ENCODE measurements at regions not wholly inside any gene's neighbourhood (a gene's known extent, or its start where the extent isn't known, plus 50 kb on each side); places are given as distances from the start of the nearest gene placed in this dataset.

DNA sequence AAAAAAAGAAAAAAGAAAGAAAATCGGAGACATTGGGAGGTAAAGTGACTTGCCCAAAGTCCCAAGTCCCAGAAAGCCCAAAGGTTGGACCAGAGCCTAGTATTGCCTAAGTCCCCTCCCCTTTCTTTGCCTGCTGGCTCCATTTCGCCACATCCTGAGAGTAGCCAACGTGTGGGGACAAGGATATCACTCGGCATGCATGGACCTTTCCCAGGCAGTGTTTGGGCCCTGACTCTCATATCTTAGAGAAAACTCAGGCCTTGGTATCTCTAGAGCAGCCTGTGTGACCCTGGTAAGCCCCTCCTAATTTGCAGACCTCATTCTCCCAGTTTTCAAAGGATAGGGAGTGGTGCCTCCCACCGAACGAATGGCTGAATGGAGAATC lies 294.2 kb upstream of the ZMIZ1 start:
- no peak for DNase-seq (ENCODE audit: low read depth in 4 of 4, low spot score in 1 of 4)

DNA sequence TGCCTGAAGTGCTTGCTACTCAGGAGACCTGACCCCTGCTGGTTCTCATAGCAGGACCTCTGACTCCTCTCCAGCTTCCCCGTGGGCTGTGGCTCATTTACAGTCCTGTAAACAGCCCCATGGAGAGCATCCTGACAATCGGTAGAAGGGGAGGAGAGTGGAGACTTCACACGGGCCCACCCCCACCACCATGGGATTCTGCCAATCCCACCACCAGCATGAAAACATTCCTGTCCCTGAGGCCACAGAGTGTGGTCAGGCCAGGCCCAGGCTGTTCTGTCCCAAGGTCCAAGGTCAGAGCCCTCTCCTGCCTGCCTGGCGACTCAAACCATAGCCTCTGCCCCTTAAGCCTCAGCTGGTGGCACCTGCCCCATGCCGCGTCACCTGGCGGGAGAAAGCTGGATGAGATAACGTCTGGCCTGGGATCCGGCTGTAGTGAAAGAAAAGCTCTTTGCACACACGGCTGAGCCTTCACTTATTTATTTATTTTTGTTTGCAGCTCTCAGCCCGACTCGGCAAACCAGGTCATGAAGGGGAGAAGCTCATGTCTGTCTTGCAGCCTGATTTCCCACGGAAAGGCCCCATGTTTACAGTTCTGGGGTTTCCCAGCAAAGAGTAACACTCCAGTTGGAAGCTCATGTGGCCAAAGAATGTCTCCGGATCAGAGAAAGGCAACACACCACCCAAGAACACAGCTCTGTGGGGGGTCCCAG lies 293.6 kb upstream of the ZMIZ1 start:
- no peak for DNase-seq (ENCODE audit: low read depth in 4 of 4, low spot score in 1 of 4)

DNA sequence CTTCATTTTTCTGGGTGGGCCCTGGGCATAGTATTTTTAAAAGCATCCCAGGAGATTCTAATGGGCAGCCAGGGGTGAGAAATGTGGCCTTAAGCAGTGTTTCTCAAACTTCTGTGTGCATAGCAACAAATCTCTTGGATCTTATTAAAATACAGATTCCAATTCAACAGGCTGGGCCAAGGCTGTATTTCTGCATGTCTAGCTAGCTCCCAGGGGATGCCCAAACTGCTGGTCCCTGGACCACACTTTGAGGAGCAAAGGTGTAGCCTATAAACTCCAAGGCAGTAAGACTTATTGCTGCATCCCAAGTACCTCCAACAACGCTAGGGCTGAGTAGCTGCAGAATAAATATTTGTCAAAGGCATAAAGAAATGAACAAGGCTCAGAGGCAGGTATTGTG lies 292.9 kb upstream of the ZMIZ1 start:
- no peak for DNase-seq (ENCODE audit: low read depth in 4 of 4, low spot score in 1 of 4)

DNA sequence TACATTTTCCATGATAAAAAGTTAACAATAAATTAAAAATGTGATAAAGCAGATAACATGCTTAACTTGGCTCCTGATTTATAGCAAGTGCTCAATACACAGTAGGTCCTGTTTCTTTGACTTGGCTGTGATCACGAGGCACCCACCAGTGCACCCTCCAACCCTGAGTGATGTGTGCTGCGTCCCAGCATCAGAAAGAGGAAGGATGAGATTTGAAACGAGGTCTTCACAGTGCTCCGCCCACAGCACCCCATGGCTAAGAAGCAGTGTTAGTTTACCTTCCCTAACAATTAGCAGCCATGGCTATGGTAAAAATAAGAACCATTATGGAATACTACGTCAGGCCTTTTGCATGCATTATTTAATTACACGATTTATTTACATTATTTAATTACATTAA lies 292.0 kb upstream of the ZMIZ1 start:
- DNase-seq (ENCODE audit: low read depth in 4 of 4, low spot score in 1 of 4): no peak

DNA sequence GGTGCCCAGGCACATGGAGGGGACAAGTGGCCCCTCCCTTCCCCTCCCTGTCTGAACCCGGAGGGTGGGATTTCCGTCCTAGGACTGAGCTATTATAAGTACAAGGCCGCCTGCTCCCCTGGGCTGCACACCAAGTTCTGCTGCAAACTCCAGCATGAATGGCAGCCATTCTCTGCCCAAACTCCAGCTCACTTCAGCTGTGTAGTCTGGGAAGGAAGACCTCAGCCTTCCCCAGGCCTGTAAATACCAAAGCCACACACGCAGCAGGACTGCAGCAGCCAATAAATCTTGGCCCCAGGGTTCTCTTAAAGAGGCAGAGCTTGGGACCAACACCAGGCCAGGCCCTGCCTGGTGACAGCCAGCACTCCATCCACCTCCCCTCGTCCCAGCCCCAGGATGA lies 291.3 kb upstream of the ZMIZ1 start:
- DNase-seq (ENCODE audit: low read depth in 4 of 4, low spot score in 1 of 4): no peak

DNA sequence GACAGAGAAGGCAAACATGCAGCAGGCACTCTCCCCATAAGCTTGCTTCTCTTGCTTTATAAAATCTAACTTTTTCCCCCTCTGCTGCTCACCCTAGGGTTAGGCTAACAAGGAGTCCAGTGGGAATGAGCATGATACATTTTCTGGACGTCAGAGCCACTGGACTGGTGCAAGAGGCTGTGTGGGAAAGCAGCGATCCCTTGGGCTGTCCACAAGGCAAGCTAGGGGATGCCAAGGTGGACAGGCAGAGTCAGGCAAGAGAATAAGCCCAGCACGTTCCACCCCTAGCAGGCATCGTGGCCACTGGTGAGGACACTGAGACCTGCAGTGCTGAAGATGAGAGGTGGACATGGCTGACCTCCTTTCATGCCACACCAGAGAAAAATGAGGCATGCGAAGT lies 290.9 kb upstream of the ZMIZ1 start:
- DNase-seq (ENCODE audit: low read depth in 4 of 4, low spot score in 1 of 4): no peak

DNA sequence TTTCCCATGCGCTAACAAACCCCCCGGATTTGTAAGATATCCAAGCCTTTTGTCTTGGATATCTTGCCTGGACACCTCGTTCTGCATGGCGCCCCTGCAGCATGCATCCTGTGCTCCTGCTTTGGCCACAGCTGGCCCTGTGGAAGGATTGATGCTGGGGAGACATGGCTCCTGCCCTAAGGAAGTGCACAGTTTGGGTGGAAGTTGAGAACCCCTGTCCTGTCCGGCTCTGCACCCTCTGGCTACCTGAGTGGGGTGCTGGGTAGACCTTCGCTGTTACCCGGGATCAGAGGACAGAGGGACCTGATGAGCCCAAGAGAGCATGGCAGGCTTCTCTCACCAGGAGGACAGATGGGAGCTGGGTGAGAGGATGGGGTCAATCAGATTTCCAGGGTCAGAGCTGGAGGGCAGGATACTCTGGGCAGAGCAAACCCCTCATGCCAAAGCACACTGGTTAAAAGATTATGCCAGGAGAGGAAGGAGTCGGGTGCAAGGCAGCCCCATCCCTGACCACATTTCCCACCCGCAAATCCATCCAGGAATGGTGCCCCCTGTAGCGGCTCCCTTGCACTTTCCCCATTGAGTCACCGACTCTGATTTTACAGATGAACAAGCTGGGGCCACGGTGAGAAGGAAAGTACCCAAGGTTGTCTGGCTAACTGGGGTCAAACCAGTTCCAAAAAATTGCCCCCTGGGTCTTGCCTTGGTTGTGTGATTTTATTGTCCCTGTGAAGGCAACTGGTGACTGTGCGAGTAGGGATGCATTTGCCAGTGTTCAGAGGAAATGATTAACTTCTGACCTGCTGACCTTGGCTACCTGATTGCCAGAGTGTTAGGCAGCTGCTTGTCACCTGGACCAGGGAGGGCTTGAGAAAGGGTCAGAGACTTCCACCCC lies 290.1 kb upstream of the ZMIZ1 start:
- DNase-seq (ENCODE audit: low read depth in 4 of 4, low spot score in 1 of 4): no peak

DNA sequence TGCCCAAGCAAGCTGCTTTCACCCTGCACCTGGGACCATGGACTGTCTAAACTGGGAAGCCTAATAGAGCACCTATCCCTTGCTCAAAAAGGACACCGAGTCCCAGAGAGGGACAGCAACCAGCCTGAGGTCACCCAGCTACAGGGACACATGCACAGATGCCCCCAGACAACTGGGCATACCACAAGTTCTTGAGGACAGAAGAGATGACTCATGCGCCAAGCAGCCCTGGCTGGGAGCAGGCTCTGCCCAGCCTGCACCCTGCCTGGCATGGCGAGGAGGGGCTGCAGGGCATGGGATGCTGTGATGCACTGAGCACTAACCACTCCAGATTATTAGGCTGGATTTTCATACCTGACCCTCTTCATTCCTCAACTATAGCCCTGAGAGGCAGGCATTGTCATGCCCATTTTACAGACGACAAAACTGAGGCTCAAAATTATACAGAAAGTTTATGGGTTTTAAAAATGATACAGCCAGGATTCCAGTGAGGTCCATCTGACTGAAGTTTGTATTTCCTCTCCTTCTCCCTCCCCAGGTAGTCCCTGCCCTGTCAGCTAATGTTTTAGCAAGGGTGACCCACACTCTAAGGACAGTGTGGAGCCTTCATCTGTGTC lies 289.3 kb upstream of the ZMIZ1 start:
- DNase-seq (ENCODE audit: low read depth in 4 of 4, low spot score in 1 of 4): no peak

DNA sequence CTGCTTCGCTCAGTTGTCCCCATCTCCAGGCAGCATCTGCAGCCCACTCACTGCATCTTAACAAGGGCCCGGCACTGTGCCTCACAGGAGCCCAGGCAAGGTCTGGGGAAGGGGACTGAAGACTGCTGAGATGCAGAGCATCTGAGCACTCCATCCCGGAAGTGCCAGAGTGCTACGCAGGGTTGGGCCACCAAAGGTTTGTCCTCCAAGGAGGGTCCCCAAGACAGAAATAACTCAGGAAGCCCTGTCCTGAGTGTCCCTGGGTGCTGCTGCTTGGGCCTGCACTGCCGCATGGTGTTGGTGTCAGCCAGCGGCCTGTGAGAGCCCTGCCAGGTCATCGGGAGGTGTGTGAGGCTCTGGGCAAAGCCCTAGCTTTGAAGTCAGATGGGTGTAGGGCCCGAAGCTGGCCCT lies 288.2 kb upstream of the ZMIZ1 start:
- no peak for DNase-seq (ENCODE audit: low read depth in 4 of 4, low spot score in 1 of 4)

DNA sequence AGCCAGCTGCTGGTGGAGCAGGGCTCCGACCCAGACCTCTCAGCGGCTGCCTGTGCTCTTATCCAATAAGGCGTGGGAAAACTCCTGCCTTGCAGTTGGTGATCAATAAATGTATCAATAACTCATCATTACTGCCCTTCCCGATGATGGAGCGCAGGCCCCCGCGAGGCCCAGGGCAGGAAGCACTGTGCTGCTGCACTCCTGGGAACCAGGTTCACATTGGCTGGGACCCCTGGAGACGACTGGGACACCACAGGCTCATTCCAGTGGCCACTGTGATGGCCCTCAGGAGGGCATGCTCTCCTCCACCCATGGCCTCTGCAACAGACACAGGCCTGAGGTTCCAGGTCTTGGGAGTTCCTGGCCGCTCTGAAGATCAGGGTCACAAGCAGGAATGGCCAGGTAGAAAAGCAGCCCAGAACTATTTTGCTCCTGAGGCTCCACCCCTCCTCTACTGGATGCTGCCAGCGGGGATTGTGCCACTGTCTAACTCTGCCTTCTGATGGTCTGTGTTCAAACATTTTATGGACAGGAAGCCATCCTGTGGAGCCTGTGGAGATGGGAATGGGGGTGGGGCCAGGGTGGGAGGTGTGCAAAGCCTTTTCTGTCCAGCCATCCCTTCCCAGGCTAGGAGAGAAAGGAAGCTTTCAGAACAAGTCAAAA lies 287.4 kb upstream of the ZMIZ1 start:
- DNase-seq (ENCODE audit: low read depth in 4 of 4, low spot score in 1 of 4): no peak

DNA sequence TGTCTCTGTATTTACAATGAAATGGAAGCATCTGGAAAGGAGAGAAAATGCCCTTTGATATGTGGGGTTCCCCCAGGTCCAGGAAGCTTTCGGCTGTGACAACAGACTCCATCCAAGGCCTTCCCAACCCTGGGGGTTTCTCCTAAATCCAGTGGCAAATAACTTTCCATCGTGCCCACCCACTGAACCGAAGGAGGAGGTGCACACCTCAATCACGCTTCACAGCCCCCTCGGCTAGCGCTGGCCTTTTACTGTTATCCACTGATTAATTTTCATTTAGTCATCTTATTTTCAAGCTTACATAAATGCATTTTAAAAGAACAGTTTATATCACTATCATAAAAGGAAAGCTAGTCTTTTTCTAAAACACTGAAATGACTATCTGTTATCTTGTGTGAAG lies 286.8 kb upstream of the ZMIZ1 start:
- no peak for DNase-seq (ENCODE audit: low read depth in 4 of 4, low spot score in 1 of 4)

DNA sequence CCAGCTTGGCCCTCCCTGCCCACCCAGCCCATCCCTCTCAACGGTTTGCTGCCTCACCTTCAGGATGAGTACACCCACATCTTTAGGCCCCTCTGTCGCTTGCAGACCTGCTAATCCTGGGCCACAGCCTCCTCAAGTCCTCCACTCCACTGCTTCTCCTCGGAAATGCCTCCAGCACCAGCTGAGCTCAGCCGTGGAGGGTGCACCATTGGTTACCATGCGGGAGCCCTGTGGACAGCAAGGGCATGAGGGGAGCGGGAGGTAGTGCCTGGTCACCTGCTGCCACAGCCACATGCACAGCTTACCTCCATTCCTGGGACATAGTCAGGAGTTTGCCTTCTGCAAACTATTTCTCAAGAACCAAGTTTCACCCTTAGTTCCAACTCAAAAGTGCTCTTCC lies 286.3 kb upstream of the ZMIZ1 start:
- DNase-seq (ENCODE audit: low read depth in 4 of 4, low spot score in 1 of 4): no peak

DNA sequence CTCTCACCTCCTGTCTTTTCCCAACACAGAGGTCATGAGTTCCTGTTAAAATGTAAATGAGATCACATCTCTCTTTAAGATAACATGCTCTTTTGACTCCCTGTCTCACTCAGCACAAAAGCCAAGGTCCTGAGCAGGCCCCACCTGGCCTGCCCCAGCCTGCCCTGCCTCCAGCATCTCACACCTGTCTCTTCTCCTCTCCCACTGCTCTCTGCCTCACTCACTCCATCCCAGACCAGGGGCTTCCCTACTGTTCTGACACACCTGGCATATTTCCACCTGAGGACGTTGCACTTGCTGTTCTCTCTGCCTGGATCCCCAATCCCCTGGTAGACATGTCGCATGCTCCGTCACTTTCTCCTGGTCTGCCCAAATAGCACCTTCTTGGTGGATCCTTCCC lies 285.0 kb upstream of the ZMIZ1 start:
- no peak for DNase-seq (ENCODE audit: low read depth in 4 of 4, low spot score in 1 of 4)

DNA sequence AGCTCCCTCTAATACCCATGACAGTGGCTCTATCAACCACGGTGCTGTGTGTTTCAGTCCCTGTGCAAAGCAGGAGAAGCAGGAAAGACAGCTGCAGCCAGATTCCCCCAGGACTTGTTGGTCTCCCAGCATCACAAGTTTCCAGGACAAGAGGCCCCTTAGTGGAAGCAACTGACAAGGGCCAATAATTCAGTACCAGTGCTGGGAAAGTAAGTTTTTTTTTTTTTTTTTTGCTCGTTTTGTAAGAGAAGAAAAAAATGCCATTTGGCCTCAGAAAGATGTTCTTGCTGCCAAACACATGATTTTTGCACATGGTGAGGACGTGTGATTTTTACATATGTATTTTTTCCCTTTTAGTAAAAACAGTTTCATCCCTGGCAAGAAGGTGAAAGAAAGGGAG lies 284.2 kb upstream of the ZMIZ1 start:
- DNase-seq (ENCODE audit: low read depth in 4 of 4, low spot score in 1 of 4): no peak

DNA sequence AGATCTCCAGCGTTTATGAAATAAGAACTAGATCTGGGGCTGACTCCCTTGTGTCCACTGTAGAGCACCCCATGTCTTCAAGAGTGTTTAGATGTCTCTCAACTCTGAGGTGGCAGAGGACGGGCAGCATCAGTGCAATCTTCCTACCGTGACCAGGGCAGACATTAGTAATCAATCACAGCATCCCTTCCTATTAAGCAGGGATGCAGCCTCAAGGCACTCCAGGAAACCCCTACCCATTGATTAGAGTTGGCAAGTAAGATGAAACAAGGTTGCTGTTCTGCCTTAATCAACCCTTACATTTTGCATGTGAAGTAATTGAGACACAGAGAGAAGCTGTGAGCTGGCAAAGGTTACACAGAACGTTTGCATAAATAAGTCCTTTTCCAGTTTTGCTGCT lies 283.7 kb upstream of the ZMIZ1 start:
- DNase-seq (ENCODE audit: low read depth in 4 of 4, low spot score in 1 of 4): no peak

DNA sequence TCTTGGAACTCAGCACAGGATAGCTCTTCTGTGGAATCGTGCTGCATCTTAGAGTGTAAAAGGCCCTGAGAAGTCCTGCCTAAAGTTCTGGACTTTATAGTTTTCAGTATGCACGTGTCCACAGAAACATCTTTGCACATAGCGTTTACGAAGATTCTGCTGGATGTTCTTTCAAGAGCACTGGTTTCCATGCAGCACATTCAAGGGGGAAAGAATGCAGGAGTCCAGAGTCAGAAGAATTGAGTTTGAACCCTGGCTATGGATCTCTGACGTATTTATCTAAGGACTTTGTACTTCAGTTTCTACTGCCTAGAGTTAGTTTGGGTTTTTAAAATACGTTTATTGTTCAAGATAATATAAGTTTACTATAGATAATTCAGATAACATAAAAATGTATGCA lies 282.8 kb upstream of the ZMIZ1 start:
- no peak for DNase-seq (ENCODE audit: low read depth in 4 of 4, low spot score in 1 of 4)

DNA sequence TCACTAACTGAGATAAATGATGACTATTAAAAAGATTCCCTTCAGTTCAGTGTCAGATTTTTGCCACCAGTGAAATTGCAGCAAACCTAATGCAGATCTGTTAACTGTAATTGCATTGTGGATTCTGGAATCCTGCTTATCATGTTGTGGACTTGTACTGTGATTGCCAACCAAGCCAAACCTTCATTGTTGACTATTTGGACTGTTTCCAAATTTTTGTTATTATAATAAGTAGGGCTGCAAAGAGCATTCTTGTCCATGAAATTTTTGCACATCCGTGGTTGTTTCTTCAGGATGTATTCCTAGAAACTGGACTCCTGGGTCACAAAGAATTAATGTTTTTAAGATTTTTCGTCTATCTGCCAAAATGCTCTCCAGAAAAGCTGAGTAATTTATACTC lies 281.6 kb upstream of the ZMIZ1 start:
- DNase-seq (ENCODE audit: low read depth in 4 of 4, low spot score in 1 of 4): no peak

DNA sequence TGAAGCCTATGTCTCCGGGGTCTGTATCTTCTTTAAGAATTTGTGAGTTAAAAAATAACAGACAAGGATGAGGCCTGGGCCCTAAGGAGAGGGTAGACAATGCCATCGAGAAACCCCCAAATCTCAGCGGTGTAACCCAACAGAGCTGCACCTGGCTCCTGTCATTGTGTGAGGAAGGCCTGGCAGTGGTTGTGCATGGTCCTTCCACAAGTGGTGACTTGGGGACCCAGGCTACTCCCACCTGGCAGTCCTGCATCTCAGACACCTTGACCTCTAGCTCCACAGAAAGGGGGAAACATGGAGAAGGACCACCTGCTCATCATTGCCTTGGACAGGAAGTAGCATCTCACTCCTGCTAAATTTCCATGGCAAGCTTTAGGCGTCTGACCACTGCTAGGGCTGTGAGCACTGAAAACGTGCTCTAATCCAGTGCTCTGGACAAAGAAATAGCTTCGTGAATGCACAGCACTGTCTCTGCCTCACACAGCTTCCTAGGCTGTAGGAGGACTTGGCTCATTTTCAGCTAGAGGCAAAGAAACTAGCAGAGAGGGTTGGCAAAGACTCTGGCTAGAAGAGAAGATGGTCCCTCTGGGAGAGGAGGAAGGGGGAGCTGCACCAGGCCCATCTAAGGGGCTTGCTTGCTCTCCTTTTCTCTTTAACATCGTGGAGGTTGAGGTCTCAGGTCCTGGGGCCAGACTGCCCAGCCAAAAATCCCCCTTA lies 273.9 kb upstream of the ZMIZ1 start:
- no peak for DNase-seq (ENCODE audit: low read depth in 4 of 4, low spot score in 1 of 4)

DNA sequence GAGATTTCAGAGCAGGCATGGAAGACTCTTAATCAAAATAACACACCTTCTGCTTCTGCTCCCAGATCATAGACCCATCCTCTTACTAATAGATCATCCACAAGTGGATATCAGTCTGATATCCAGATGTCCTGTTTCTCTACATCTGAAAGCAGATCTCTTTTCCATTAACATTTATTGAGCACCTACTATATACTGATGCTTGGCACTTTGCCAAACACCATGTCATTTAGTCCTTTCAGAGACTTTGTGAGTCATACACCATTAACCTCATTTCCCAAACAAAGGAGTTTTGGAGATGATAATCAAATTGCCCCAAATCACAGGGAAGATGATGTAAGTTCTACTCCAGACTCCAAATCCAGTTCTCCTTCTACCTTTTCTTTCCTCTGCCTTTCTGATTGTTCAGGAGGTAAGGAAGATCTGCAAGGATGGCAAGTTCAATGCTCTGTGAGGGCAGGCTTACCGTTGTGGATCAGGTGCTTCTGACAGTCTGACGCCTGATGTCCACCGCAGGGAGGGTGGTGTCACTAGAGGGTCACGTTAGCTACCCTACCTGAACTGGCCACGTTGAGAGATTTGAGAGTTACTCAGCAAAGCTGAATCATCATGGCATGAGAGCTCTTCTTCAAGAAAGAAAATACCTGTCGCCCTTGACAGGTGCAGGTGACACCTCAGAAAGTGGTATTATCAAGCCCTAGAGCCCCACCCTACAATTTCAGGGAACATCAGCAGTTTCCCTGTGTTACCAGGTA lies 269.6 kb upstream of the ZMIZ1 start:
- no peak for DNase-seq (ENCODE audit: low read depth in 4 of 4, low spot score in 1 of 4)

DNA sequence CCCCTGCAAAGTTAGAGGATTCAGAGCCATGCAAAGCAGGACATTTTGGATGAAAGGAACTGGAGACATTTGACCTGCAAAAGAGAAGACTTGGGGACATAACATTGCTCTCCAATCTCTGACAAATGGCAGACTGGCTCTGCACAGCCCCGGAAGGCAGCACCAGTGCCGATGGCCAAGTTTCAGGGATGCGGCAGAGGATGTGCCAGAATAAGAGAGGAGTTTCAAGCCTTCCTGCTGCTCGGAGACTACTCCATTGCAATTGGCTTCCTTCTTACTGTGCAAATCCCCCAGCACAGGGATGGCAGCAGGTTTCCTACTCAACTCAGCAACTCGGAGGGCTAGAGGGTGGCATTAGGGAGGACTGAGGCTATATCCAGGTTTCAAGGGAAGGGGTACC lies 268.8 kb upstream of the ZMIZ1 start:
- DNase-seq (ENCODE audit: low read depth in 4 of 4, low spot score in 1 of 4): no peak
